Tongue (tissue), 1 donor: ENCODE measurements at regions not wholly inside any gene's neighbourhood (a gene's known extent, or its start where the extent isn't known, plus 50 kb on each side); places are given as distances from the start of the nearest gene placed in this dataset.
A peak's percentile ranks its signal among the peaks of the same experiment; 100 is the strongest.
"Not testable (repeated sequence)": the region's sequence is repeated elsewhere in the genome, so short reads cannot be mapped to it uniquely, and the experiment has no call there.

Experiments
- DNase-seq: peaks from one replicate; pipeline ENCODE4 v3.0.0-alpha.2; 2015

- no peak for DNase-seq
Observed at GRCh38 chr21:38614558-38614957, 116.3 kb upstream of the ERG start.

GRCh38 chr21:38619480-38619879 is 121.2 kb upstream of the ERG start:
- DNase-seq, result no peak

- DNase-seq, result peak; percentile 66
Observed at GRCh38 chr21:38619992-38620479, 121.8 kb upstream of the ERG start.

DNA sequence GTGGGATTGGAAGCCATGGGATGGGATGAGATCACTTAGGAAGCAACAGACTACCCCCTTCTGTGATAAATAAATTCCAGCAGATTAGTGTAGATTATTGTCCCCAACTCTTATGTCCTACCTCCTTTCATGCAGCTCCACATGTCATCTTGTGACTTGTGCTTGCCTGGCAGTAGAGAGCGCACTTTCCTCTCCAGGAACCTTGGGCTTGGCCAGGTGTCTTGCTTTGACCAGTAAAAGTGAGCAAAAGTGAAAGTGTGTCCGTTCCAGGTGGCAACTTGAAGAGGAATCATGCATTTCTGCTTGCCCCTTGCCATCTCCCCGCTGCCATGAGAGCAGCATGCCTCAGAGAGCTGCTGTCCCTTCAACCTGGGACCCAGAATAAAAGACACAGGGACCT is 122.9 kb upstream of the ERG start:
- no peak for DNase-seq

DNA sequence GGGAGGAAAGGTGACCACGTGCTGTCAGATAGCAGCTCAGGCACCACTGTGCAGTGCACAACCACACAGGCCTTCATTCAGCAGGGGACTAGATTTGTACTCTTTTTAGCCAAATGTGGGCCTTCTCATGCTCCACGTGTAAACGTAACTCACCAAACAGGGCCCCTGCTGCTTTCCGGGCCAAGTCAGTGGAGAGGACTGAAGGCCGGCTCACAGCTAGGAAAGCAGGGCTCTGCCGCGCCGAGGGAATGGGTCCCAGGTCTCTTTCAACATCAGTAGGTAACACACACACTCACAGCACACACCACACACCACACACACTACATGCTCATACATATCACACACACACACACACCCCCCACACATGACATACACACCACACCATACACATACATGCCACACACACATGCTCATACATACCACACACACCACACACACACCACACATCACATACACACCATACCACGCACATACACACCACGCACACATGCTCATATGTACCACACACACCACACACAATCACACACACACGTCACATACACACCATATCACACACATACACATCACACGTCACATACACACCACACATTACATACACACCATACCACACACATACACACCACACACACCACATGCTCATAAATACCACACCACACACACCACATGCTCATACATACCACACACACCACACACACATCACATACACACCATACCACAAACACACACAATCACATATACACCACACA is 124.0 kb upstream of the ERG start:
- DNase-seq, result no peak

GRCh38 chr21:38622827-38623209 is 124.5 kb upstream of the ERG start:
- DNase-seq, result no peak

DNA sequence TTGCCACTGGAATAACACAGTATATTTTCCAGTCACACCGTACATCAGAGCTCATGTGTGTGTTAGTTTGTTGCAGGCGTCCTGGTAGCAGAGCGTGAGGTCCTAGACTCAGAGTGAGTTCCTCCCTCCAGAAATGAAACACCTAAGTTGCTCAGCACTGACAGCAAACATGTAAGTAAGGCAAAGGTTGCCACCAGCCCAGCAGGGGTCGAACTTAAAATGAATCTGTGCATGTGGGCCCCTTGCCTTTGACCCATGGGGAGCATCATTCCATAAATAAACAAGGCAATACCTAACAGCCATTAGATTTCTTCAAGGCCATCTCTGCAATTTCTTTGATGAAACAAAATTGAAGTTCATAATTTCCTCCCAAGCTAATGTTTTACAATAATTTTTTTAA is 125.3 kb upstream of the ERG start:
- no peak for DNase-seq

- DNase-seq, result no peak
Observed at GRCh38 chr21:38625000-38625399, 126.7 kb upstream of the ERG start.

DNA sequence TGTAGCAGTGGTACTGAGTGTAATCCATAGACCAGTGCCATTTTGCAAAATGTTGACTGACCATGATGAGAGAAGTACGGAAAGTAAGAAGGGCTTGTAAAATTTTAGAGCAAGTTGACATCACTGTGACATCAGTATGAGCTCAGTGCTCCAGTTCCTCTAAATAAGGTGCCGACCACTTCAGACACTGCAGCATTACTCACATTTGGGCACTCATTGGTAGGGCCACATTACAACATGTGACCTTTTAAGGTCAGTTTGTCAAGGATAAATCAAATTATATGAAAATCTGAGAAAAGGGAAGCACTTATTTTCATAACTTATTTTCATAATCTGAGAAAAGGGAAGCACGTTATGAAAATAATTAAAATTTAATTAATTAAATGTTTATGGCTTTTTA is 128.0 kb upstream of the ERG start:
- DNase-seq, result no peak

DNA sequence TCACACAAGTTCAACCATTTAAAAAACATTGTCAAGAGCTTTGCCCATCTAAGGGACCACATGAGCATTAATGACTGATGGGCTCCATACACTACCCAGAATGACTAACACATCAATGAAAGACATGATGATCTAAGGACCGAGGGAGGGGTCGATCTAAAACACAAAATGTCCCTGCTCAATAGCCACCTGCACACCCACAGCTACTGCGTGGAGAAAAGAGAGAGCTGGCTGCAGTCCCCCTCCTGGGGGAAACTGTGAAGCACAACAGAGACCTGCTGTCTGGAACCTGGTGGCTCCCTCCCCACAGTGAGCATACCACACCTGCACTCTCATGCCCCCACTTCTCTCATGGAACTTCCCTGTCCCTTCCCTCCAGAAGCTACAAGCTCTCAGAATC is 130.1 kb upstream of the ERG start:
- DNase-seq, result no peak

- no peak for DNase-seq
Observed at GRCh38 chr21:38631206-38631605, 132.9 kb upstream of the ERG start.

- no peak for DNase-seq
Observed at GRCh38 chr21:38631676-38632075, 133.4 kb upstream of the ERG start.

- peak; percentile 30 for DNase-seq
Observed at GRCh38 chr21:38637161-38637560, 138.9 kb upstream of the ERG start.

DNA sequence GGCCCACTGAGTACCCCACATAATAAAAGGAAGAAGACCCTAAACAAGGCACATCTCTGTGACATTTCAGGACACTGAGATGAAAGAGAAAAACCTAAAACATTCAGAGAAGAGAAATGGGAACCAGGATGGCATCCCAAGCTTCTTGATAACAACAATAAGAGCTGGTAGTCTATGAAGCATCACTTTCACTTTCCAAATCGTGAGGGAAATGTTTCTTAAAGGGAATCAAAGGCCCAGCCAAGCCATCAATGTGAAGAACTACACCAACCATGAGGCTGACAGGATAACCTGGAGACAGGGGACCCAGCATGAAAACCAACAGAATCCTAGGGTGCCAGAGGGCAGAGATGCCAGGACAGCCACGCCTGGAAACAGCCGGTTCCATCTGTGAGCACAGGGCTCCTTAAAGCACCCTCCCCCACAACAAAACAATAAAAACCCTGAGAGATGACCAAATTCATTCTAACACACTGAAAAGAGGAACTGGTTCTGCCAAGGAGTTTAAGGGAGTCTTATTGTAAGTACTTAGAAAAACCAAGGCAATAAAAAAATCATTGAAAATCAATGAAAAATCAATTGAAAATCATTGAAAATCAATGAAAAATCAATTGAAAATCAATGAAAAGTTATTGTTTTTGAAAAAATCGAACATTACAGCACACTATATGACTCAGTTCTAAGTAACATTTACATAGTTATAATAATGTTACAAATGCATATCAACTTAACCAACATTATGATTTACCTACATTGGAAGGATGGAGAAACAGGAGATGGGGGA is 141.5 kb upstream of the ERG start:
- no peak for DNase-seq

- not testable (repeated sequence) for DNase-seq
Observed at GRCh38 chr21:38640355-38640742, 142.1 kb upstream of the ERG start.

- no peak for DNase-seq
Observed at GRCh38 chr21:38643404-38644023, 145.2 kb upstream of the ERG start.

- no peak for DNase-seq
Observed at GRCh38 chr21:38645282-38645681, 147.0 kb upstream of the ERG start.

DNA sequence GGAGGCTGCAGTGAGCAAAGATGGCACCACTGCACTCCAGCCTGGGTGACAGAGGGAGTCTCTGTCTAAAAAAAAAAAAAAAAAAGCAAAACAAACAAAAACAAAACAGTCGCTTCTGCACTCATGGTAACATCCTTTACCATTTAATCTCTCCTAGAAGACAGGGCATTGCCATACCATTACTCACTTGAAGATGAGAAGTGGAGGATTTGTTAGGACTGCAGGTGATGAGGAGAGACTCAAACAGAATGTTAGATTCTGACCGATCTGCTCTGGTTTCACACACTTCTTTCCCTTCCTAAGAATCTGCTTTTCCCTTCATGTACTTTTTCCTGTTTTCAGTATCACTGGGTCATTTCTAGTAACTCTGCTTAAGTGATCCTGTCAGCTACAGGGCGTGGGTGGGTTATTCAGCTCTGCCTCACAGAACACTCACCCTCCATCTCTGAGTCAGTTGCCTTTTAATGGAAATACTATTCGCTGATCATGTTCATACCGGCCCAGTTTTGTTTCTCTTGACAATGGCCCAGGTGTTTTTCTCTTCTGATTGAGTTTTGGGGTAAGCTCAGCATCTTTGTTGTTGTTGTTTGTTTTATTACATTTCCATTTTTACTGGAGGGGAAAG is 148.0 kb upstream of the ERG start:
- DNase-seq, result peak; percentile 17

GRCh38 chr21:38649120-38649519 is 150.8 kb upstream of the ERG start:
- DNase-seq, result no peak

DNA sequence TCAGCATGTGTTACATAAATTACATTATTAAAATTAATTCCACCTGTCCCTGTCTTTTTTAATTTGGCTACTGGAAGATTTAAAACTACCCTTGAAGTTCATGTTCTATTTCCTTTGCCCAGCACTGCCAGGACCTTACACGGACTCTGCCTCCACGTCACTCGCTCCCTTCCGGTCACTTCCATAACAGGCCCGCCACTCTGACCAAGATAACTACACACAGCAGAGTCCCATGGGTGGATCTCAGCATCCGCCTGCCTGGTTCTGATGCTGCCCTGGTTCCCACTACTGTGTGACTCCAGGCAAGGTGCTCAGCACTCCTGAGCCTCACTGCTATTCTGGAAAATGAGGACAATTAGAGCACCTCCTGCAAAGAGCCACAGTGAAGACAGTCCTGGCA is 153.3 kb upstream of the ERG start:
- no peak for DNase-seq

- DNase-seq, result no peak
Observed at GRCh38 chr21:38652396-38652795, 153.3 kb upstream of the ETS2 start.

- no peak for DNase-seq
Observed at GRCh38 chr21:38654580-38654979, 151.1 kb upstream of the ETS2 start.

DNA sequence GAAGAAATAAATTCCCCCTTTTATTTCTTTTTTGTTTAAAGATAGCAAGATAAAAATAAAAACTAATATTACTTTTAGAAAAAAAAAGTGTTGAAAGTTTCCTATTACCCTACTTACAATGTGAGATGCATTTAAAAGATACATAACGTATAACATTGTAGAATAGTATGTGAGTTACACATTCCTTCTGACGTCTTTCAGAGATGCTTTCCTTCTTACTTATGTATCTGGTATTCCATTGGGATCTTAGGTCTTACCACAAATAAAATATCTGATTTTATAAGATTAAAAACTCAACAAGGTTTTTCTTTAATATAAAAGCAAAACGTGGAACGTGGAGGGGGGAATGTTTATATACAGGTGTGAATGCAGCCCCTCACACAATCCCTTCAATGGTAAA is 147.2 kb upstream of the ETS2 start:
- no peak for DNase-seq
